GM13977 (cell line): ENCODE measurements at regions not wholly inside any gene's neighbourhood (a gene's known extent, or its start where the extent isn't known, plus 50 kb on each side); places are given as distances from the start of the nearest gene placed in this dataset.

Experiments used
- DNase-seq: peaks from one replicate; pipeline ENCODE4 v3.0.0; 2012; ENCODE audit warnings: low spot score
- CTCF ChIP-seq: IDR thresholded peaks from 2 replicates; pipeline ENCODE4 v1.5.1; 2012; ENCODE audit warnings: mild to moderate bottlenecking, control low read depth; ENCODE audit not compliant: insufficient read depth; ENCODE audit errors: extremely low read depth, missing control alignments
- in situ Hi-C: fragments of 300-500 bp; cut with MboI; formaldehyde crosslinking; loops from one replicate; pipeline ENCODE4 v1.12.0; 2022; ENCODE audit warnings: low sequenced_read_pairs, low pct_unique_long_range_greater_than_20kb, mixed read lengths, inconsistent platforms; ENCODE audit not compliant: unreplicated experiment

- no peak for DNase-seq
- in situ Hi-C loops: no loop called here
- no peak for TF ChIP-seq CTCF
Observed at GRCh38 chr12:58286353-58286752, 345.0 kb downstream of the ATP23 start.

- in situ Hi-C loops: no loop called here
- no peak for TF ChIP-seq CTCF
- no peak for DNase-seq
Observed at GRCh38 chr12:58288190-58288589, 346.8 kb downstream of the ATP23 start.

- TF ChIP-seq CTCF: no peak
Observed at GRCh38 chr12:58291106-58291505, 349.7 kb downstream of the ATP23 start.

DNA sequence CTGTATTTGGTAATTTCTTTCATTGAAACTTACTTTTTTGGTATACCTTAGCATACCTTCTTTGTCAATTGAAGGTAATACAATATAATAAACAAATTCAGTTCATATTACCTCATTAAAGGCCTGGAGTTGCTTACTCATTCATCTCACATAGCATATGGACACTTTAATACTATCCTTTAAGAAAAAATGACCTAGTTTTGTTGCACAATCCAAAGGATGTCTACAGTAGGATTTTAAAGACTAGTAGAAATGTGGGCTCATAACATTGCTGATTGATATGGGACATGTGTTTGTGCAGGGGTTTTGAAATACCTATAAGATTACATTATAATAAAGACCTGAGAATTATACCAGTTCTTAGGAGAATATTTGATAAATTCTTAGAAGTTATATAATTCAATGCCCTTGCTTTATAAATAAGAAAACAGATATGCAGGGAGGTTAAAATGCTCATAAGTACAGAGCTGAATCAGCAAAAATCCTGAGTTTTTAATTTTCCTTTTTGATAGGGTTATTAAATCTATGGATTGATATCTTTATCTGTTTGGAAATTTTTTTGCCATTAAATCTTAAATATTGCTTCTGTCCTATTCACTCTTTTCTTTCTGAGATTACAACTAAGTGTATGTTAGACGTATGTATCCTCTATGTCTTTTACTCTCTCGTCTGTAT lies 352.1 kb downstream of the ATP23 start:
- in situ Hi-C loops: no loop called here
- no peak for DNase-seq
- no peak for TF ChIP-seq CTCF

More at GRCh38 chr12:58291106-58291505, 349.7 kb downstream of the ATP23 start:
- peak; percentile 7 for DNase-seq
- in situ Hi-C loops: no loop called here

- DNase-seq: no peak
- TF ChIP-seq CTCF: no peak
- in situ Hi-C loops: no loop called here
Observed at GRCh38 chr12:58295268-58295667, 353.9 kb downstream of the ATP23 start.

GRCh38 chr12:58296863-58297262 lies 355.5 kb downstream of the ATP23 start:
- in situ Hi-C loops: no loop called here

More at GRCh38 chr12:58296863-58297262, 355.5 kb downstream of the ATP23 start:
- TF ChIP-seq CTCF: no peak
- DNase-seq: no peak
